ENCODE measurements at regions not wholly inside any gene's neighbourhood (a gene's known extent, or its start where the extent isn't known, plus 50 kb on each side); places are given as distances from the start of the nearest gene placed in this dataset.

DNA sequence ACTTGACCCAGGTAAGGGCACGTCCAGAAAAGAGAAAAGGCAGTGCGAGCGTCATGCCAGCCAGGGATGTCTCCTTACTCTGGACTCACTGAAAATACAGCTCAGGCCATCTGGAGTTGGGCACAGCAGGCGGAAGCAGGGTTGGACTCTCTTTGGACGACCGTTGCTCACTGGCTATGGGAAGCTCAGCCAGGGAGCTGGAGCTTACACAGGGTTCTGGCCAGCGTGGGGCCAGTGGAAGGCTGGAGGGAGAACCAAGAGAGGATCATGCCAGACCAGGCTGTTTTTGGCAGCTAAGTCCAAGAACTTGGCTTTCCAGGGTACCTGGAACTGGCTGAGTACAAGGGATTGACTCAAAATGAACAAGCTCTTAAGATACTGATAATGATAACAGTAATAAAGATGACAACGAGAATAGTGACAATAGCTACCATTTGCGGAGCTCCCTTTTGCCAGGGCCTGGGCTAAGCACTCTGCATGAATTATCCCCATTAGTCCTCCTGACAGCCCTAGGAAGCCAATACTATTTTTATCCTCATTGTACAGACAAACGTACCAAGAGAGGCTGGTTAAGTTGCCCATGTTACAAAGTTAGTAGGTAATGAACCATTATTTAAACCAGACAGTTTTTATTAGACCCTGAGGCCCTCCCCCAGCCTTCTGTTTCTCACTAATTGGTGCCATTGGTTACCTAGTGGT lies 177.6 kb downstream of the PTPN20 start:
- TF ChIP-seq KLF10 (tag by site-specific recombination; IDR thresholded peaks at IDR 0.05) (no peak), ZNF292 (tag by site-specific recombination; IDR thresholded peaks at IDR 0.05; ENCODE audit: borderline replicate concordance, low read depth) (no peak), ZNF174 (tag by site-specific recombination; IDR thresholded peaks at IDR 0.05) (no peak), ZNF16 (tag by site-specific recombination; IDR thresholded peaks at IDR 0.05; ENCODE audit: low read depth) (no peak), YY1 (tag by site-specific recombination; IDR thresholded peaks at IDR 0.05) (no peak), ZFP37 (tag by site-specific recombination; IDR thresholded peaks at IDR 0.05) (no peak), ZNF510 (tag by site-specific recombination; IDR thresholded peaks at IDR 0.05; ENCODE audit: insufficient replicate concordance) (no peak)
- TF ChIP-seq, protein P1, sequence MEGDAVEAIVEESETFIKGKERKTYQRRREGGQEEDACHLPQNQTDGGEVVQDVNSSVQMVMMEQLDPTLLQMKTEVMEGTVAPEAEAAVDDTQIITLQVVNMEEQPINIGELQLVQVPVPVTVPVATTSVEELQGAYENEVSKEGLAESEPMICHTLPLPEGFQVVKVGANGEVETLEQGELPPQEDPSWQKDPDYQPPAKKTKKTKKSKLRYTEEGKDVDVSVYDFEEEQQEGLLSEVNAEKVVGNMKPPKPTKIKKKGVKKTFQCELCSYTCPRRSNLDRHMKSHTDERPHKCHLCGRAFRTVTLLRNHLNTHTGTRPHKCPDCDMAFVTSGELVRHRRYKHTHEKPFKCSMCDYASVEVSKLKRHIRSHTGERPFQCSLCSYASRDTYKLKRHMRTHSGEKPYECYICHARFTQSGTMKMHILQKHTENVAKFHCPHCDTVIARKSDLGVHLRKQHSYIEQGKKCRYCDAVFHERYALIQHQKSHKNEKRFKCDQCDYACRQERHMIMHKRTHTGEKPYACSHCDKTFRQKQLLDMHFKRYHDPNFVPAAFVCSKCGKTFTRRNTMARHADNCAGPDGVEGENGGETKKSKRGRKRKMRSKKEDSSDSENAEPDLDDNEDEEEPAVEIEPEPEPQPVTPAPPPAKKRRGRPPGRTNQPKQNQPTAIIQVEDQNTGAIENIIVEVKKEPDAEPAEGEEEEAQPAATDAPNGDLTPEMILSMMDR (tag by site-specific recombination; IDR thresholded peaks at IDR 0.05), result no peak
- TF ChIP-seq, protein P2, sequence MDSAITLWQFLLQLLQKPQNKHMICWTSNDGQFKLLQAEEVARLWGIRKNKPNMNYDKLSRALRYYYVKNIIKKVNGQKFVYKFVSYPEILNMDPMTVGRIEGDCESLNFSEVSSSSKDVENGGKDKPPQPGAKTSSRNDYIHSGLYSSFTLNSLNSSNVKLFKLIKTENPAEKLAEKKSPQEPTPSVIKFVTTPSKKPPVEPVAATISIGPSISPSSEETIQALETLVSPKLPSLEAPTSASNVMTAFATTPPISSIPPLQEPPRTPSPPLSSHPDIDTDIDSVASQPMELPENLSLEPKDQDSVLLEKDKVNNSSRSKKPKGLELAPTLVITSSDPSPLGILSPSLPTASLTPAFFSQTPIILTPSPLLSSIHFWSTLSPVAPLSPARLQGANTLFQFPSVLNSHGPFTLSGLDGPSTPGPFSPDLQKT (IDR thresholded peaks at IDR 0.05; ENCODE audit: borderline replicate concordance, low read depth, low read length), result no peak
- TF ChIP-seq, protein P3, sequence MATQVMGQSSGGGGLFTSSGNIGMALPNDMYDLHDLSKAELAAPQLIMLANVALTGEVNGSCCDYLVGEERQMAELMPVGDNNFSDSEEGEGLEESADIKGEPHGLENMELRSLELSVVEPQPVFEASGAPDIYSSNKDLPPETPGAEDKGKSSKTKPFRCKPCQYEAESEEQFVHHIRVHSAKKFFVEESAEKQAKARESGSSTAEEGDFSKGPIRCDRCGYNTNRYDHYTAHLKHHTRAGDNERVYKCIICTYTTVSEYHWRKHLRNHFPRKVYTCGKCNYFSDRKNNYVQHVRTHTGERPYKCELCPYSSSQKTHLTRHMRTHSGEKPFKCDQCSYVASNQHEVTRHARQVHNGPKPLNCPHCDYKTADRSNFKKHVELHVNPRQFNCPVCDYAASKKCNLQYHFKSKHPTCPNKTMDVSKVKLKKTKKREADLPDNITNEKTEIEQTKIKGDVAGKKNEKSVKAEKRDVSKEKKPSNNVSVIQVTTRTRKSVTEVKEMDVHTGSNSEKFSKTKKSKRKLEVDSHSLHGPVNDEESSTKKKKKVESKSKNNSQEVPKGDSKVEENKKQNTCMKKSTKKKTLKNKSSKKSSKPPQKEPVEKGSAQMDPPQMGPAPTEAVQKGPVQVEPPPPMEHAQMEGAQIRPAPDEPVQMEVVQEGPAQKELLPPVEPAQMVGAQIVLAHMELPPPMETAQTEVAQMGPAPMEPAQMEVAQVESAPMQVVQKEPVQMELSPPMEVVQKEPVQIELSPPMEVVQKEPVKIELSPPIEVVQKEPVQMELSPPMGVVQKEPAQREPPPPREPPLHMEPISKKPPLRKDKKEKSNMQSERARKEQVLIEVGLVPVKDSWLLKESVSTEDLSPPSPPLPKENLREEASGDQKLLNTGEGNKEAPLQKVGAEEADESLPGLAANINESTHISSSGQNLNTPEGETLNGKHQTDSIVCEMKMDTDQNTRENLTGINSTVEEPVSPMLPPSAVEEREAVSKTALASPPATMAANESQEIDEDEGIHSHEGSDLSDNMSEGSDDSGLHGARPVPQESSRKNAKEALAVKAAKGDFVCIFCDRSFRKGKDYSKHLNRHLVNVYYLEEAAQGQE (tag by site-specific recombination; IDR thresholded peaks at IDR 0.05), result no peak

Measured in HEK293 (cell line).